ENCODE measurements at regions not wholly inside any gene's neighbourhood (a gene's known extent, or its start where the extent isn't known, plus 50 kb on each side); places are given as distances from the start of the nearest gene placed in this dataset.

- no peak for DNase-seq
- Histone ChIP-seq H3K4me2 (no peak overlapping the region), H3K36me3 (replicated peaks in 1 of 2; ENCODE audit: control insufficient read depth in 1 of 2, insufficient read depth in 2 of 2, low read length in 1 of 2) (no peaks in the 10 kb centered on the region), H4K20me1 (ENCODE audit: insufficient read depth) (no peaks in the 10 kb centered on the region), H3K4me1 (ENCODE audit: control insufficient read depth in 1 of 2, insufficient read depth in 2 of 2, low read depth in 1 of 2, low read length in 1 of 2) (no peaks in the 10 kb centered on the region), H3K9me3 (no peaks in the 10 kb centered on the region), H3K9me2 (no peaks in the 10 kb centered on the region), H3K79me2 (ENCODE audit: insufficient read depth) (no peaks in the 10 kb centered on the region), H3F3A (replicated peaks; ENCODE audit: insufficient read depth) (no peaks in the 10 kb centered on the region), H3K9ac (no peak overlapping the region), H3K27ac (ENCODE audit: low read depth in 2 of 2, low read length in 1 of 2) (no peak overlapping the region), H2AFZ (ENCODE audit: low read depth) (no peak overlapping the region), H3K4me3 (ENCODE audit: low read depth in 2 of 2, low read length in 1 of 2) (no peak overlapping the region), H3K27me3 (ENCODE audit: insufficient read depth) (no peaks in the 10 kb centered on the region)
- CTCF ChIA-PET = no interaction called here
- TF ChIP-seq MAX (IDR thresholded peaks at IDR 0.05; ENCODE audit: low read depth) = no peak
- TF ChIP-seq MEF2A (IDR thresholded peaks at IDR 0.05; ENCODE audit: borderline replicate concordance, low read depth) = no peak
- TF ChIP-seq, protein P1, sequence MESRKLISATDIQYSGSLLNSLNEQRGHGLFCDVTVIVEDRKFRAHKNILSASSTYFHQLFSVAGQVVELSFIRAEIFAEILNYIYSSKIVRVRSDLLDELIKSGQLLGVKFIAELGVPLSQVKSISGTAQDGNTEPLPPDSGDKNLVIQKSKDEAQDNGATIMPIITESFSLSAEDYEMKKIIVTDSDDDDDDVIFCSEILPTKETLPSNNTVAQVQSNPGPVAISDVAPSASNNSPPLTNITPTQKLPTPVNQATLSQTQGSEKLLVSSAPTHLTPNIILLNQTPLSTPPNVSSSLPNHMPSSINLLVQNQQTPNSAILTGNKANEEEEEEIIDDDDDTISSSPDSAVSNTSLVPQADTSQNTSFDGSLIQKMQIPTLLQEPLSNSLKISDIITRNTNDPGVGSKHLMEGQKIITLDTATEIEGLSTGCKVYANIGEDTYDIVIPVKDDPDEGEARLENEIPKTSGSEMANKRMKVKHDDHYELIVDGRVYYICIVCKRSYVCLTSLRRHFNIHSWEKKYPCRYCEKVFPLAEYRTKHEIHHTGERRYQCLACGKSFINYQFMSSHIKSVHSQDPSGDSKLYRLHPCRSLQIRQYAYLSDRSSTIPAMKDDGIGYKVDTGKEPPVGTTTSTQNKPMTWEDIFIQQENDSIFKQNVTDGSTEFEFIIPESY (IDR thresholded peaks at IDR 0.05; ENCODE audit: borderline replicate concordance, low read depth) = no peak
- TF ChIP-seq TCF12 (IDR thresholded peaks at IDR 0.05) = no peak
- no peak for TF ChIP-seq EP300 (IDR thresholded peaks at IDR 0.05; ENCODE audit: borderline replicate concordance in 1 of 2, low read depth in 1 of 2, low read length in 1 of 2)
- TF ChIP-seq FOSL2 (IDR thresholded peaks at IDR 0.05; ENCODE audit: borderline replicate concordance, low read depth) = no peak
- TF ChIP-seq, protein P2, sequence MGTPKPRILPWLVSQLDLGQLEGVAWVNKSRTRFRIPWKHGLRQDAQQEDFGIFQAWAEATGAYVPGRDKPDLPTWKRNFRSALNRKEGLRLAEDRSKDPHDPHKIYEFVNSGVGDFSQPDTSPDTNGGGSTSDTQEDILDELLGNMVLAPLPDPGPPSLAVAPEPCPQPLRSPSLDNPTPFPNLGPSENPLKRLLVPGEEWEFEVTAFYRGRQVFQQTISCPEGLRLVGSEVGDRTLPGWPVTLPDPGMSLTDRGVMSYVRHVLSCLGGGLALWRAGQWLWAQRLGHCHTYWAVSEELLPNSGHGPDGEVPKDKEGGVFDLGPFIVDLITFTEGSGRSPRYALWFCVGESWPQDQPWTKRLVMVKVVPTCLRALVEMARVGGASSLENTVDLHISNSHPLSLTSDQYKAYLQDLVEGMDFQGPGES (IDR thresholded peaks at IDR 0.05; ENCODE audit: low read depth, low read length) = no peak
- TF ChIP-seq, protein P3, sequence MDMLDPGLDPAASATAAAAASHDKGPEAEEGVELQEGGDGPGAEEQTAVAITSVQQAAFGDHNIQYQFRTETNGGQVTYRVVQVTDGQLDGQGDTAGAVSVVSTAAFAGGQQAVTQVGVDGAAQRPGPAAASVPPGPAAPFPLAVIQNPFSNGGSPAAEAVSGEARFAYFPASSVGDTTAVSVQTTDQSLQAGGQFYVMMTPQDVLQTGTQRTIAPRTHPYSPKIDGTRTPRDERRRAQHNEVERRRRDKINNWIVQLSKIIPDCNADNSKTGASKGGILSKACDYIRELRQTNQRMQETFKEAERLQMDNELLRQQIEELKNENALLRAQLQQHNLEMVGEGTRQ (IDR thresholded peaks at IDR 0.05; ENCODE audit: borderline replicate concordance, low read depth, low read length) = no peak
- TF ChIP-seq TEAD4 (IDR thresholded peaks at IDR 0.05; ENCODE audit: borderline replicate concordance, insufficient read depth) = no peak
- TF ChIP-seq, protein P4, sequence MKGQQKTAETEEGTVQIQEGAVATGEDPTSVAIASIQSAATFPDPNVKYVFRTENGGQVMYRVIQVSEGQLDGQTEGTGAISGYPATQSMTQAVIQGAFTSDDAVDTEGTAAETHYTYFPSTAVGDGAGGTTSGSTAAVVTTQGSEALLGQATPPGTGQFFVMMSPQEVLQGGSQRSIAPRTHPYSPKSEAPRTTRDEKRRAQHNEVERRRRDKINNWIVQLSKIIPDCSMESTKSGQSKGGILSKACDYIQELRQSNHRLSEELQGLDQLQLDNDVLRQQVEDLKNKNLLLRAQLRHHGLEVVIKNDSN (IDR thresholded peaks at IDR 0.05; ENCODE audit: borderline replicate concordance, low read depth) = no peak
- TF ChIP-seq RXRA (IDR thresholded peaks at IDR 0.05; ENCODE audit: borderline replicate concordance, low read depth) = no peak
- no peak for TF ChIP-seq RFX5 (IDR thresholded peaks at IDR 0.05; ENCODE audit: low read length)
- no peak for TF ChIP-seq SMC3 (IDR thresholded peaks at IDR 0.05; ENCODE audit: low read depth, low read length)
- no peak for TF ChIP-seq GABPA (IDR thresholded peaks at IDR 0.05; ENCODE audit: low read depth)
- TF ChIP-seq MXI1 (IDR thresholded peaks at IDR 0.05; ENCODE audit: low read depth, low read length) = no peak
- no peak for TF ChIP-seq SIN3A (IDR thresholded peaks at IDR 0.05; ENCODE audit: borderline replicate concordance, low read depth, low read length)
- TF ChIP-seq RCOR1 (IDR thresholded peaks at IDR 0.05; ENCODE audit: low read length) = no peak
- TF ChIP-seq GATA2 (CRISPR knock-in tag; IDR thresholded peaks at IDR 0.05) = no peak
- no peak for TF ChIP-seq RAD21 (IDR thresholded peaks at IDR 0.05; ENCODE audit: low read length)
- TF ChIP-seq, protein P5, sequence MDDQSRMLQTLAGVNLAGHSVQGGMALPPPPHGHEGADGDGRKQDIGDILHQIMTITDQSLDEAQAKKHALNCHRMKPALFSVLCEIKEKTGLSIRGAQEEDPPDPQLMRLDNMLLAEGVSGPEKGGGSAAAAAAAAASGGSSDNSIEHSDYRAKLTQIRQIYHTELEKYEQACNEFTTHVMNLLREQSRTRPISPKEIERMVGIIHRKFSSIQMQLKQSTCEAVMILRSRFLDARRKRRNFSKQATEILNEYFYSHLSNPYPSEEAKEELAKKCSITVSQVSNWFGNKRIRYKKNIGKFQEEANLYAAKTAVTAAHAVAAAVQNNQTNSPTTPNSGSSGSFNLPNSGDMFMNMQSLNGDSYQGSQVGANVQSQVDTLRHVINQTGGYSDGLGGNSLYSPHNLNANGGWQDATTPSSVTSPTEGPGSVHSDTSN (IDR thresholded peaks at IDR 0.05) = no peak
- WGBS (ENCODE audit: low lambda C conversion rate) = 80% methylated on average over 7 of the region's 8 CpGs
- POLR2A ChIA-PET = no interaction called here
Observed at GRCh38 chr6:169908403-169908933, 157.0 kb downstream of the ERMARD start.

Data from SK-N-SH (cell line).